NCI-H82 treated with DMSO at 0.1 percent for 48 hours (cell line): ENCODE measurements at regions not wholly inside any gene's neighbourhood (a gene's known extent, or its start where the extent isn't known, plus 50 kb on each side); places are given as distances from the start of the nearest gene placed in this dataset.
A peak's percentile ranks its signal among the peaks of the same experiment; 100 is the strongest.

Experiments used
- DNase-seq: peaks from one replicate; lab custom pipeline; 2025; ENCODE audit not compliant: unreplicated experiment; lab: John Stamatoyannopoulos, UW

- DNase-seq: no peak
Observed at GRCh38 chr1:87603626-87604025, 274.9 kb downstream of the LMO4 start.

GRCh38 chr1:87612956-87613355 is 284.3 kb downstream of the LMO4 start:
- no peak for DNase-seq

GRCh38 chr1:87615491-87615890 is 286.8 kb downstream of the LMO4 start:
- DNase-seq: no peak

GRCh38 chr1:87615901-87616300 is 287.2 kb downstream of the LMO4 start:
- DNase-seq: no peak

- no peak for DNase-seq
Observed at GRCh38 chr1:87620807-87621206, 292.1 kb downstream of the LMO4 start.

GRCh38 chr1:87629673-87630072 is 301.0 kb downstream of the LMO4 start:
- DNase-seq: no peak

- peak; percentile 79 for DNase-seq
Observed at GRCh38 chr1:87632232-87632631, 303.6 kb downstream of the LMO4 start.

- DNase-seq: no peak
Observed at GRCh38 chr1:87636198-87636892, 307.7 kb downstream of the LMO4 start.

GRCh38 chr1:87638636-87639035 is 310.0 kb downstream of the LMO4 start:
- DNase-seq: no peak

GRCh38 chr1:87641996-87642395 is 313.3 kb downstream of the LMO4 start:
- no peak for DNase-seq

GRCh38 chr1:87642581-87643221 is 314.0 kb downstream of the LMO4 start:
- DNase-seq: peak; percentile 59

GRCh38 chr1:87644033-87644578 is 315.4 kb downstream of the LMO4 start:
- DNase-seq: no peak

- DNase-seq: no peak
Observed at GRCh38 chr1:87644579-87645190, 316.0 kb downstream of the LMO4 start.

GRCh38 chr1:87647430-87648177 is 318.9 kb downstream of the LMO4 start:
- no peak for DNase-seq

GRCh38 chr1:87648323-87649119 is 319.8 kb downstream of the LMO4 start:
- no peak for DNase-seq

- DNase-seq: peak; percentile 80
Observed at GRCh38 chr1:87650306-87650705, 321.6 kb downstream of the LMO4 start.

- no peak for DNase-seq
Observed at GRCh38 chr1:87652176-87652575, 323.5 kb downstream of the LMO4 start.

GRCh38 chr1:87665151-87665550 is 336.5 kb downstream of the LMO4 start:
- DNase-seq: no peak

GRCh38 chr1:87666681-87667080 is 338.0 kb downstream of the LMO4 start:
- no peak for DNase-seq

GRCh38 chr1:87669674-87670073 is 341.0 kb downstream of the LMO4 start:
- no peak for DNase-seq

GRCh38 chr1:87673309-87673708 is 344.6 kb downstream of the LMO4 start:
- DNase-seq: no peak
